Mesothelial cell of epicardium (in vitro differentiated cells): ENCODE measurements at regions not wholly inside any gene's neighbourhood (a gene's known extent, or its start where the extent isn't known, plus 50 kb on each side); places are given as distances from the start of the nearest gene placed in this dataset.

Experiments used
- DNase-seq, 2 experiments: peaks; one replicate each; pipeline ENCODE4 v3.0.0; 2021; ENCODE audit warnings: low spot score in 2 of 2; ENCODE audit not compliant: unreplicated experiment in 2 of 2
- H3K27ac Mint-ChIP-seq: 2 replicates; pipeline ENCODE4 v1.8.0; 2021; ENCODE audit warnings: mixed read lengths
- H3K27me3 Mint-ChIP-seq: 2 replicates; pipeline ENCODE4 v1.8.0; 2021; ENCODE audit warnings: low read depth, mixed read lengths
- H3K36me3 Mint-ChIP-seq: 2 replicates; pipeline ENCODE4 v1.8.0; 2021; ENCODE audit warnings: mixed read lengths
- H3K4me1 Mint-ChIP-seq: 2 replicates; pipeline ENCODE4 v1.8.0; 2021; ENCODE audit warnings: mixed read lengths
- H3K4me3 Mint-ChIP-seq: 2 replicates; pipeline ENCODE4 v1.8.0; 2021; ENCODE audit warnings: mild to moderate bottlenecking, moderate library complexity, mixed read lengths
- H3K9me3 Mint-ChIP-seq: 2 replicates; pipeline ENCODE4 v1.8.0; 2021; ENCODE audit warnings: mixed read lengths
- CTCF ChIP-seq: fragments of 200-600 bp; sonication (generic); IDR thresholded peaks from one replicate; pipeline ENCODE4 v1.5.0; 2021; ENCODE audit warnings: antibody characterized with exemption; ENCODE audit not compliant: unreplicated experiment

GRCh38 chr7:131210618-131211017 lies 117.1 kb upstream of the MKLN1 start:
- H3K27ac Mint-ChIP-seq, result no peak overlapping the region
- no peaks in the 10 kb centered on the region for H3K36me3 Mint-ChIP-seq
- H3K4me3 Mint-ChIP-seq, result no peak overlapping the region
- no peak for TF ChIP-seq CTCF
- H3K4me1 Mint-ChIP-seq, result no peaks in the 10 kb centered on the region
- DNase-seq, result no peak
- H3K9me3 Mint-ChIP-seq, result no peaks in the 10 kb centered on the region
- H3K27me3 Mint-ChIP-seq, result no peaks in the 10 kb centered on the region

GRCh38 chr7:131211500-131211899 lies 116.2 kb upstream of the MKLN1 start:
- no peaks in the 10 kb centered on the region for H3K9me3 Mint-ChIP-seq
- H3K4me3 Mint-ChIP-seq, result no peak overlapping the region
- H3K27me3 Mint-ChIP-seq, result no peaks in the 10 kb centered on the region
- H3K4me1 Mint-ChIP-seq, result no peaks in the 10 kb centered on the region
- H3K36me3 Mint-ChIP-seq, result no peaks in the 10 kb centered on the region
- H3K27ac Mint-ChIP-seq, result no peak overlapping the region
- no peak for DNase-seq
- no peak for TF ChIP-seq CTCF

GRCh38 chr7:131212114-131212513 lies 115.6 kb upstream of the MKLN1 start:
- Mint-ChIP-seq H3K27me3 (no peaks in the 10 kb centered on the region), H3K27ac (no peak overlapping the region), H3K4me3 (no peak overlapping the region), H3K9me3 (no peaks in the 10 kb centered on the region), H3K4me1 (no peaks in the 10 kb centered on the region), H3K36me3 (no peaks in the 10 kb centered on the region)
- DNase-seq, result no peak
- no peak for TF ChIP-seq CTCF

- Mint-ChIP-seq H3K36me3 (no peaks in the 10 kb centered on the region), H3K9me3 (no peaks in the 10 kb centered on the region), H3K4me1 (no peaks in the 10 kb centered on the region), H3K4me3 (no peak overlapping the region), H3K27ac (no peak overlapping the region), H3K27me3 (no peaks in the 10 kb centered on the region)
- no peak for DNase-seq
- no peak for TF ChIP-seq CTCF
These were observed 108.9 kb upstream of the MKLN1 start for GRCh38 chr7:131218727-131219128.

- no peaks in the 10 kb centered on the region for H3K27me3 Mint-ChIP-seq
- no peaks in the 10 kb centered on the region for H3K36me3 Mint-ChIP-seq
- H3K4me1 Mint-ChIP-seq, result no peaks in the 10 kb centered on the region
- H3K4me3 Mint-ChIP-seq, result no peak overlapping the region
- no peak for DNase-seq
- no peak for TF ChIP-seq CTCF
- H3K27ac Mint-ChIP-seq, result no peak overlapping the region
- no peaks in the 10 kb centered on the region for H3K9me3 Mint-ChIP-seq
These were observed 108.2 kb upstream of the MKLN1 start for GRCh38 chr7:131219312-131220041.

- TF ChIP-seq CTCF, result no peak
These were observed 106.6 kb upstream of the MKLN1 start for GRCh38 chr7:131221061-131221460.

More at GRCh38 chr7:131221061-131221460, 106.6 kb upstream of the MKLN1 start:
- H3K4me1 Mint-ChIP-seq, result peaks cover 2% of the 10 kb centered on the region
- no peaks in the 10 kb centered on the region for H3K9me3 Mint-ChIP-seq
- H3K27me3 Mint-ChIP-seq, result no peaks in the 10 kb centered on the region
- no peak overlapping the region for H3K4me3 Mint-ChIP-seq
- DNase-seq, result no peak
- no peak overlapping the region for H3K27ac Mint-ChIP-seq
- no peaks in the 10 kb centered on the region for H3K36me3 Mint-ChIP-seq
